ENCODE measurements at regions not wholly inside any gene's neighbourhood (a gene's known extent, or its start where the extent isn't known, plus 50 kb on each side); places are given as distances from the start of the nearest gene placed in this dataset.

DNA sequence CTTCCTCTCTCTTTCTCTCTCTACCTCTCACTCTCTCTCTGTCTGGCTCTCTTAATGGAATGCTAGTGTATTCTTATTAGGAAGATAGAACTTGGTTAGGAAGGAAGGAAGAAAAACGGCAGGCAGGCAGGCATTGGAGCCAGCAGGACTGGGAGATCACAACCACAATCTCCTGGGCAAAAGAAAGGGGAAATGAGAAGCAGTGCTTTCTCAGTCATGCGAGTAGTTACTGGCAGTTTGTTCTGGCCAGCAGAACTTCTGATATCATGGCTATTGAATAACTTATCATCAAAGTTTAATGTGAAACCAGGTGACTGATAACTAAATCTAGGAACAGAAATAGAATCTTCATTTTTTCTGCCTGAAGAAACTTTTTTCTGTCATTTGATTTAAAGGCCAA is 60.9 kb upstream of the PAGE1 start:
- Histone ChIP-seq H3K27me3 (replicated peaks; ENCODE audit: insufficient read depth) (no peaks in the 10 kb centered on the region), H3K27ac (no peak overlapping the region), H3K4me1 (replicated peaks) (no peaks in the 10 kb centered on the region), H3K4me3 (no peak overlapping the region), H3K36me3 (no peaks in the 10 kb centered on the region), H3K9me3 (no peaks in the 10 kb centered on the region)
- WGBS = 22% methylated on average over 2 of the region's 2 CpGs
- intact Hi-C loops (cut with DNase I) = loop anchor here (10.0 kb wide), 1 partner anchor 472 kb away; no protein-coding TSS in a partner anchor
- no peak for DNase-seq (ENCODE audit: low spot score)
- TF ChIP-seq POLR2AphosphoS5 (IDR thresholded peaks at IDR 0.05) (no peak), CTCF (IDR thresholded peaks at IDR 0.05) (no peak), POLR2A (IDR thresholded peaks at IDR 0.05) (no peak)

- Histone ChIP-seq H3K36me3 (no peaks in the 10 kb centered on the region), H3K9me3 (no peaks in the 10 kb centered on the region), H3K4me1 (replicated peaks) (no peaks in the 10 kb centered on the region), H3K27ac (no peak overlapping the region), H3K27me3 (replicated peaks; ENCODE audit: insufficient read depth) (no peaks in the 10 kb centered on the region), H3K4me3 (no peak overlapping the region)
- peak; percentile 3 for DNase-seq (ENCODE audit: low spot score)
- intact Hi-C loops (cut with DNase I) = loop anchor here (10.0 kb wide), 1 partner anchor 470 kb away; no protein-coding TSS in a partner anchor
- no peak for TF ChIP-seq POLR2A (IDR thresholded peaks at IDR 0.05)
- peak in 3 of 4 experiments; percentile 43 to 61 (median 60) for TF ChIP-seq CTCF (IDR thresholded peaks at IDR 0.05)
- WGBS = 7% methylated on average over 6 of the region's 6 CpGs
Observed at GRCh38 chrX:49754233-49754857, 58.6 kb upstream of the PAGE1 start.

- DNase-seq (ENCODE audit: low spot score) = no peak
- no peak overlapping the region for H3K4me3 ChIP-seq
- no peak overlapping the region for H3K27ac ChIP-seq
- intact Hi-C loops (cut with DNase I) = loop anchor here (10.0 kb wide), 1 partner anchor 469 kb away; no protein-coding TSS in a partner anchor
- no peaks in the 10 kb centered on the region for H3K36me3 ChIP-seq
- H3K4me1 ChIP-seq (replicated peaks) = no peaks in the 10 kb centered on the region
- no peaks in the 10 kb centered on the region for H3K9me3 ChIP-seq
- TF ChIP-seq CTCF (IDR thresholded peaks at IDR 0.05) (no peak), POLR2A (IDR thresholded peaks at IDR 0.05) (no peak), POLR2AphosphoS5 (IDR thresholded peaks at IDR 0.05) (no peak)
- no peaks in the 10 kb centered on the region for H3K27me3 ChIP-seq (replicated peaks; ENCODE audit: insufficient read depth)
- WGBS = 78% methylated on average over 5 of the region's 5 CpGs
Observed at GRCh38 chrX:49753691-49754090, 57.9 kb upstream of the PAGE1 start.

- 20% methylated on average over 2 of the region's 2 CpGs for WGBS
Observed at GRCh38 chrX:49748211-49748956, 52.6 kb upstream of the PAGE1 start.

More at GRCh38 chrX:49748211-49748956, 52.6 kb upstream of the PAGE1 start:
- no peak overlapping the region for H3K27ac ChIP-seq
- H3K27me3 ChIP-seq (replicated peaks; ENCODE audit: insufficient read depth) = no peaks in the 10 kb centered on the region
- H3K36me3 ChIP-seq = no peaks in the 10 kb centered on the region
- no peaks in the 10 kb centered on the region for H3K4me1 ChIP-seq (replicated peaks)
- intact Hi-C loops (cut with DNase I) = no loop called here
- no peaks in the 10 kb centered on the region for H3K9me3 ChIP-seq
- no peak for DNase-seq (ENCODE audit: low spot score)
- no peak for TF ChIP-seq CTCF (IDR thresholded peaks at IDR 0.05)
- TF ChIP-seq POLR2A (IDR thresholded peaks at IDR 0.05) = no peak
- TF ChIP-seq POLR2AphosphoS5 (IDR thresholded peaks at IDR 0.05) = no peak
- H3K4me3 ChIP-seq = no peak overlapping the region
